Endodermal cell (in vitro differentiated cells): ENCODE measurements at regions not wholly inside any gene's neighbourhood (a gene's known extent, or its start where the extent isn't known, plus 50 kb on each side); places are given as distances from the start of the nearest gene placed in this dataset.

ENCODE experiments used
- DNase-seq: peaks from one replicate; pipeline ENCODE4 v3.0.0-alpha.2; 2017
- H3K27ac ChIP-seq: 2 replicates; pipeline ENCODE4 v1.5.1; 2013; ENCODE audit warnings: mild to moderate bottlenecking, low read depth, low read length, moderate library complexity
- H3K27me3 ChIP-seq: 2 replicates; pipeline ENCODE4 v1.6.1; 2013; ENCODE audit warnings: mild to moderate bottlenecking, low read length, moderate library complexity; ENCODE audit not compliant: insufficient read depth, control insufficient read depth, poor library complexity, severe bottlenecking
- H3K36me3 ChIP-seq: 2 replicates; pipeline ENCODE4 v1.7.0; 2013; ENCODE audit warnings: mild to moderate bottlenecking, low read length, moderate library complexity; ENCODE audit not compliant: control insufficient read depth, insufficient read depth
- H3K4me1 ChIP-seq: one replicate; pipeline ENCODE4 v1.7.0; 2013; ENCODE audit warnings: low read length; ENCODE audit not compliant: control insufficient read depth, insufficient read depth
- H3K4me3 ChIP-seq: 2 replicates; pipeline ENCODE4 v1.5.1; 2013; ENCODE audit warnings: mild to moderate bottlenecking, low read length, moderate library complexity
- H3K9ac ChIP-seq: 2 replicates; pipeline ENCODE4 v1.6.1; 2013; ENCODE audit warnings: mild to moderate bottlenecking, low read length, moderate library complexity; ENCODE audit not compliant: poor library complexity, severe bottlenecking; ENCODE audit errors: extremely low read depth
- H3K9me3 ChIP-seq: 2 replicates; pipeline ENCODE4 v1.6.1; 2013; ENCODE audit warnings: mild to moderate bottlenecking, low read length, moderate library complexity; ENCODE audit not compliant: control insufficient read depth
- H3K27ac Mint-ChIP-seq: 2 replicates; pipeline ENCODE4 v1.8.0; 2020; ENCODE audit warnings: mixed read lengths
- H3K27me3 Mint-ChIP-seq: 2 replicates; pipeline ENCODE4 v1.8.0; 2021; ENCODE audit warnings: mild to moderate bottlenecking, mixed read lengths; ENCODE audit not compliant: insufficient read depth
- H3K36me3 Mint-ChIP-seq: 2 replicates; pipeline ENCODE4 v1.8.0; 2020; ENCODE audit warnings: low read depth, mixed read lengths
- H3K4me1 Mint-ChIP-seq: 2 replicates; pipeline ENCODE4 v1.8.0; 2020; ENCODE audit warnings: mixed read lengths
- H3K4me3 Mint-ChIP-seq: 2 replicates; pipeline ENCODE4 v1.8.0; 2020; ENCODE audit warnings: mild to moderate bottlenecking, moderate library complexity, mixed read lengths
- H3K9me3 Mint-ChIP-seq: 2 replicates; pipeline ENCODE4 v1.8.0; 2020; ENCODE audit warnings: mild to moderate bottlenecking, mixed read lengths
- CTCF ChIP-seq: fragments of 200-600 bp; sonication (generic); conservative IDR thresholded peaks from 2 replicates; pipeline ENCODE4 v1.5.0; 2021; ENCODE audit warnings: antibody characterized with exemption, mild to moderate bottlenecking
- WGBS, 2 experiments: methylation state at CpG; one replicate each; pipeline versions ENCODE4 v1.1.5 to v1.1.7; 2013; ENCODE audit warnings: missing lambda C conversion rate in 2 of 2, mixed read lengths in 1 of 2; ENCODE audit not compliant: insufficient coverage in 1 of 2, insufficient read length in 1 of 2; 5-methylcytosine and 5-hydroxymethylcytosine counted together

DNA sequence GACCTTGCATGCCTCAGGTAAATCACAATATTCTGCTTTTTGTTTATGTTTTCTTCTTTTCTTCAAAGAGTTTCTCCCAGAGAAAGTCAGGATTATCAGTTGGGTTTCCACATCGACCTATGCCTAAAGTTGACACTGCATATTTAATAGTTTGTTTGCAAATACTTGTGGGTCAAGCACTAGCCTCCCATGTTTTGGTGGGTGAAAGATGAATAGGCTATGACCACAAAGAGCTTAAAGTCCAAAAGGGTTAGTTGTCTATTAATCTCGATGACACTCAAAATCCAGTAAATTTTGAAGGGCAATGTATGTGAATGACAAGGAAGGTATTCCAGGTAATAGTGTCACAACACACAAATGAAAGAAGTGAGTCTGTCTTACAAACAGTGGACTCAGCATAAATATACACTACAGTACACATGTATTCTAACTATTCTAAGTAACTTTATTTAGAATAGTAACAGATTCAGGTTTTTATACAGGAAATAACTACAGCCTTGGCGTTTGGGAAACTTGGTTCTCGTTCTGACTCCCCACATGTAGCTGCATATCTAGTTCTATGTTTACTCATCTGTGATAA lies 667.1 kb downstream of the PCDH17 start:
- H3K4me3 ChIP-seq, result no peak overlapping the region
- no peaks in the 10 kb centered on the region for H3K36me3 Mint-ChIP-seq

GRCh38 chr13:58300224-58300623 lies 668.7 kb downstream of the PCDH17 start:
- Histone ChIP-seq H3K27me3 (no peaks in the 10 kb centered on the region), H3K9ac (no peak overlapping the region), H3K36me3 (no peaks in the 10 kb centered on the region), H3K27ac (no peak overlapping the region), H3K4me1 (no peaks in the 10 kb centered on the region), H3K9me3 (no peaks in the 10 kb centered on the region), H3K4me3 (no peak overlapping the region)
- Mint-ChIP-seq H3K4me3 (no peak overlapping the region), H3K9me3 (no peaks in the 10 kb centered on the region), H3K27me3 (no peaks in the 10 kb centered on the region), H3K4me1 (no peaks in the 10 kb centered on the region), H3K27ac (no peak overlapping the region), H3K36me3 (no peaks in the 10 kb centered on the region)
- no peak for DNase-seq
- no peak for TF ChIP-seq CTCF

More for the DNA sequence above, 667.1 kb downstream of the PCDH17 start:
- H3K27me3 ChIP-seq, result no peaks in the 10 kb centered on the region
- TF ChIP-seq CTCF, result no peak
- no peaks in the 10 kb centered on the region for H3K9me3 Mint-ChIP-seq
- no peak overlapping the region for H3K27ac ChIP-seq
- H3K4me1 ChIP-seq, result no peaks in the 10 kb centered on the region
- H3K27me3 Mint-ChIP-seq, result no peaks in the 10 kb centered on the region
- no peak overlapping the region for H3K27ac Mint-ChIP-seq
- H3K4me3 Mint-ChIP-seq, result no peak overlapping the region
- WGBS, 2 experiments, result 80 to 98% methylated on average over 1 to 4 of the region's 4 CpGs
- DNase-seq, result no peak
- H3K9me3 ChIP-seq, result no peaks in the 10 kb centered on the region
- no peaks in the 10 kb centered on the region for H3K36me3 ChIP-seq
- no peak overlapping the region for H3K9ac ChIP-seq
- no peaks in the 10 kb centered on the region for H3K4me1 Mint-ChIP-seq

DNA sequence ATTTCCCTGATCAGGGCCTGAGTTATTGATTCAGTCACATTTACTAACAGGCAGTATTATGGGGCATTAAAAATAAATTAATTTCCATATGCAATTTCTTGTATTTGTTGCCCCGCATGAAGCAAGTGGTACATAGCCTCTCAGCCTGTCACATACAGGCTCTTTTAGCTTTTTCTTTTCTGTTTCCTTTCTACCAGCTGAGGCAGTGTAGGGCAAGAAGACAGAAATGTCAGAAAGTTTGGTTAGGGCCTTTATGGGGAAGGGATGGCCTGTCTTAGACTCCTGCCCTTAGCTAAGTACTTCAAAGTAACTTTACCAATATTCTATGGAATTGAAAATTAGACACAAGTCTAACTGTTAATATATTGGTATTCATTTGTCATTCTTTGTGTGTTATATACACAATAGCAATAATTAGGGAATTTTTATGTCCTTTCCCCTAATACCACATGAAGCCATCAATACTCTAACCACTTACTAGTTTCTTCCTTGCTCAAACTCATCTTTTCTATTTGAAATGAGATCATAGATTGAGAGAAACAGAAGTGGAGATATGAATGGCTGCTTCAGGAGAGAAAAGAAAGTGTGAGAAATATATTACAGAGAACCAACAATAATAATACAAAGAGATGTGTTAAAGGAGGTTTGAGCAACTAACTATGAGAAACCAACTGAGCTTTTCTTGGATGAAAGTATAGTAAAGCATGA lies 669.6 kb downstream of the PCDH17 start:
- Mint-ChIP-seq H3K27ac (no peak overlapping the region), H3K27me3 (no peaks in the 10 kb centered on the region), H3K4me3 (no peak overlapping the region), H3K4me1 (no peaks in the 10 kb centered on the region), H3K36me3 (no peaks in the 10 kb centered on the region), H3K9me3 (no peaks in the 10 kb centered on the region)
- no peak overlapping the region for H3K27ac ChIP-seq
- WGBS, 2 experiments, result 100% methylated on average over 1 of the region's 1 CpG; no CpG with 5 or more reads in 1 of the 2 experiments
- TF ChIP-seq CTCF, result peak; percentile 54
- H3K9ac ChIP-seq, result no peak overlapping the region
- no peaks in the 10 kb centered on the region for H3K36me3 ChIP-seq
- no peaks in the 10 kb centered on the region for H3K4me1 ChIP-seq
- DNase-seq, result no peak
- H3K4me3 ChIP-seq, result no peak overlapping the region
- H3K9me3 ChIP-seq, result no peaks in the 10 kb centered on the region
- H3K27me3 ChIP-seq, result no peaks in the 10 kb centered on the region
